Stimulated activated naive CD4-positive, alpha-beta T cell treated with Interleukin-2 at 50 U/mL for 16 hours (primary cell): ENCODE measurements at regions not wholly inside any gene's neighbourhood (a gene's known extent, or its start where the extent isn't known, plus 50 kb on each side); places are given as distances from the start of the nearest gene placed in this dataset.
"Not testable (repeated sequence)": the region's sequence is repeated elsewhere in the genome, so short reads cannot be mapped to it uniquely, and the experiment has no call there.

Source experiments
- DNase-seq: peaks from one replicate; lab custom pipeline; 2025; lab: John Stamatoyannopoulos, UW

- no peak for DNase-seq
These were observed 529.0 kb upstream of the CDH5 start for GRCh38 chr16:65837464-65837863.

- DNase-seq = no peak
These were observed 531.8 kb upstream of the CDH5 start for GRCh38 chr16:65834688-65835087.

GRCh38 chr16:65833171-65833871 lies 533.2 kb upstream of the CDH5 start:
- DNase-seq = no peak

GRCh38 chr16:65832679-65833078 lies 533.8 kb upstream of the CDH5 start:
- DNase-seq = no peak

- DNase-seq = no peak
These were observed 534.4 kb upstream of the CDH5 start for GRCh38 chr16:65831903-65832666.

- no peak for DNase-seq
These were observed 537.4 kb upstream of the CDH5 start for GRCh38 chr16:65829076-65829475.

GRCh38 chr16:65828296-65828695 lies 538.2 kb upstream of the CDH5 start:
- no peak for DNase-seq

GRCh38 chr16:65827231-65827630 lies 539.3 kb upstream of the CDH5 start:
- no peak for DNase-seq

GRCh38 chr16:65825191-65825856 lies 541.2 kb upstream of the CDH5 start:
- DNase-seq = no peak

GRCh38 chr16:65822148-65822547 lies 544.3 kb upstream of the CDH5 start:
- DNase-seq = no peak

GRCh38 chr16:65819136-65819898 lies 547.2 kb upstream of the CDH5 start:
- no peak for DNase-seq

GRCh38 chr16:65817799-65818198 lies 548.7 kb upstream of the CDH5 start:
- no peak for DNase-seq

GRCh38 chr16:65817066-65817465 lies 549.4 kb upstream of the CDH5 start:
- DNase-seq = no peak

- no peak for DNase-seq
These were observed 549.9 kb upstream of the CDH5 start for GRCh38 chr16:65816556-65816955.

- no peak for DNase-seq
These were observed 550.8 kb upstream of the CDH5 start for GRCh38 chr16:65815707-65816106.

GRCh38 chr16:65813879-65814278 lies 552.6 kb upstream of the CDH5 start:
- not testable (repeated sequence) for DNase-seq

GRCh38 chr16:65809627-65810026 lies 556.9 kb upstream of the CDH5 start:
- DNase-seq = no peak

GRCh38 chr16:65808790-65809189 lies 557.7 kb upstream of the CDH5 start:
- DNase-seq = no peak

- DNase-seq = no peak
These were observed 558.6 kb upstream of the CDH5 start for GRCh38 chr16:65807858-65808257.

- not testable (repeated sequence) for DNase-seq
These were observed 560.8 kb upstream of the CDH5 start for GRCh38 chr16:65805704-65806103.

- no peak for DNase-seq
These were observed 570.0 kb upstream of the CDH5 start for GRCh38 chr16:65796481-65796880.

- DNase-seq = no peak
These were observed 571.5 kb upstream of the CDH5 start for GRCh38 chr16:65794973-65795372.
